GM10248 (cell line): ENCODE measurements at regions not wholly inside any gene's neighbourhood (a gene's known extent, or its start where the extent isn't known, plus 50 kb on each side); places are given as distances from the start of the nearest gene placed in this dataset.

Experiments
- CTCF ChIA-PET: fragments of 300-600 bp; sonication (Branson Sonifier 250); formaldehyde crosslinking; extraction: SDS; loops from one replicate; lab custom pipeline; 2021; ENCODE audit warnings: antibody characterized with exemption; lab: Yijun Ruan, JAX
- POLR2A ChIA-PET: fragments of 350-650 bp; sonication (Branson Sonifier 250); formaldehyde crosslinking; extraction: SDS; loops from one replicate; lab custom pipeline; 2020; ENCODE audit warnings: antibody characterized with exemption; lab: Yijun Ruan, JAX
- DNase-seq: peaks from one replicate; pipeline ENCODE4 v3.0.0; 2012; ENCODE audit errors: extremely low spot score
- CTCF ChIP-seq: IDR thresholded peaks from 2 replicates; pipeline ENCODE4 v1.5.1; 2012; ENCODE audit warnings: mild to moderate bottlenecking, low read depth; ENCODE audit errors: extremely low read depth, missing control alignments, control extremely low read depth

GRCh38 chr3:153078826-153079225 lies 83.2 kb upstream of the RAP2B start:
- DNase-seq, result no peak
- no peak for TF ChIP-seq CTCF
- ChIA-PET POLR2A (no interaction called here), CTCF (interaction anchor here (0.9 kb wide), 1 partner anchor 32 kb away, joined by 3 read pairs; no protein-coding TSS in a partner anchor)

DNA sequence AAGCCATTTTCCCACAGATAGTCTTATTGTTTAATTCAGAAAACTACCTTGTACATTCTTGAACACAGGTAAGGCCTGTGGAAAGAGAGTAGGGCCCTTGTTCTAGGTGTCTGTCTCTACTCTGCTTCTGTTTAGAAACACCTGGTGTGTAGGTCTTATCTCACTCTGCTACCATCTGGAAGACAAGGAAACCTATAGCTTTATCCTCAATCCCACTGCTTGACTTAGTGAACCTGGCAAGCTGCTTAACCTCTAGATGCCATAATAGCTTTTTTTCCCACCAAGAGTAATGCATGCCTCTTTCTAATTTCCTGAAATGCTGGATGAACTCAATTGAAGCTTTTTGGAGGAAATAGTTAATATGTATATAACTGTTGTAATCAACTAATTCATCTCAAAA lies 82.6 kb upstream of the RAP2B start:
- CTCF ChIA-PET, result interaction anchor here (0.9 kb wide), 1 partner anchor 32 kb away, joined by 3 read pairs; no protein-coding TSS in a partner anchor

GRCh38 chr3:153080778-153081240 lies 81.2 kb upstream of the RAP2B start:
- no peak for TF ChIP-seq CTCF
- ChIA-PET CTCF (interaction anchor here (1.4 to 1.6 kb wide), 2 partner anchors 38 to 666 kb away, joined by 3 to 5 read pairs; no protein-coding TSS in a partner anchor), POLR2A (no interaction called here)
- DNase-seq, result no peak

More for the DNA sequence above, 82.6 kb upstream of the RAP2B start:
- no peak for DNase-seq
- POLR2A ChIA-PET, result no interaction called here
- no peak for TF ChIP-seq CTCF

DNA sequence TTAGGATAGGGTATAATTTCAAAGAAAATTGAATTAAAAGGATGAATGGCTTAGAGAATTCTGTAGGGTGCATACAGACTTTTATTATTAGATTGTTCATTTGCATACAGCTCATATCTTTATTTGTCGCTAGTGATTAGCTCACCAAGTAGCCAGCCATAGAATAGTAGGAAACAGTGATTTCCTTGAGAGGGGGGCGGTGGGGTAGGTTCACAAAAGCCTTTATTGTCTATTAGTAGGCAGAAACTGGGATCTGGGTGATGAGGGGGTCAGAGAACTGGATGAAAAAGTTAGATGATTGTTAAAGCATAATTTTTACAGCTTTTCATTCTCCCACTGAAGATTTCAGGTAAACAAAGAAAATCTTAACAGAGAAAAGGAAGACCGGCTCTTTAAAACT lies 77.6 kb upstream of the RAP2B start:
- CTCF ChIA-PET, result interaction anchor here (1.6 kb wide), 1 partner anchor 41 kb away, joined by 4 read pairs; no protein-coding TSS in a partner anchor
- DNase-seq, result no peak
- TF ChIP-seq CTCF, result no peak
- POLR2A ChIA-PET, result no interaction called here

- DNase-seq, result no peak
- POLR2A ChIA-PET, result no interaction called here
Measured at GRCh38 chr3:153087595-153088566, 74.1 kb upstream of the RAP2B start.

More at GRCh38 chr3:153087595-153088566, 74.1 kb upstream of the RAP2B start:
- no peak for TF ChIP-seq CTCF
- CTCF ChIA-PET, result interaction anchor here (1.1 kb wide), 1 partner anchor 62 kb away, joined by 3 read pairs; no protein-coding TSS in a partner anchor
